Body of pancreas (tissue), 4 donors: ENCODE measurements at regions not wholly inside any gene's neighbourhood (a gene's known extent, or its start where the extent isn't known, plus 50 kb on each side); places are given as distances from the start of the nearest gene placed in this dataset.

Experiments
- CTCF ChIP-seq, 7 experiments: fragments of 450-650 bp in 4 of 7; fragments of 200-600 bp in 3 of 7; sonication (generic) in 3 of 7; IDR thresholded peaks; one replicate each; pipeline ENCODE4 v1.5.1; 2016 to 2019; ENCODE audit warnings: antibody characterized with exemption in 7 of 7
- POLR2A ChIP-seq, 3 donors: fragments of 450-650 bp; IDR thresholded peaks; one replicate each; pipeline ENCODE4 v1.6.1; 2016; ENCODE audit warnings: antibody characterized with exemption in 3 of 3, mild to moderate bottlenecking in 2 of 3

DNA sequence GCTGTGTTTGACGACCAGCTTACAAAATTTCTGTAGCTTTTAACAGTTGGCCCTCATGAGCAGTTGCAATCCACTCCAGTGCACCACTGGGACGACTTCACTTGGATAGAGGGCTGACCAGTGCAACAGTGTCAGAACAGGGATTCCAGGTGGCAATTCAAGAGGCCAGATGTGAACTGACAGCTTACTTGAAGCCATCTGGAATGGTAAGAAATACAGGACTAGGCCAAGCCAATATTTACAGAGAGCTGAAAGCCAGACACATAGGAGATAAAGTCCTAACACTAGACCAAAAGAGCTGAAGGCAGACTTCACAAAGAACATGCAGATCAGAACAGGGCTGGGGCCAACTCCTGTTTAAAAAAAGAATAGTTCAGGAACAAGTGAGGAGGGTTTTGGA is 93.5 kb upstream of the NFIA start:
- TF ChIP-seq CTCF (IDR thresholded peaks at IDR 0.05) (no peak), POLR2A (IDR thresholded peaks at IDR 0.05) (no peak)
